NCI-H1436 (cell line): ENCODE measurements at regions not wholly inside any gene's neighbourhood (a gene's known extent, or its start where the extent isn't known, plus 50 kb on each side); places are given as distances from the start of the nearest gene placed in this dataset.

ENCODE experiments used
- DNase-seq: peaks from one replicate; lab custom pipeline; 2025; lab: John Stamatoyannopoulos, UW

- DNase-seq, result no peak
These were observed 61.8 kb upstream of the SLC30A5 start for GRCh38 chr5:69032009-69032408.

- DNase-seq, result no peak
These were observed 60.1 kb upstream of the SLC30A5 start for GRCh38 chr5:69033690-69034089.

DNA sequence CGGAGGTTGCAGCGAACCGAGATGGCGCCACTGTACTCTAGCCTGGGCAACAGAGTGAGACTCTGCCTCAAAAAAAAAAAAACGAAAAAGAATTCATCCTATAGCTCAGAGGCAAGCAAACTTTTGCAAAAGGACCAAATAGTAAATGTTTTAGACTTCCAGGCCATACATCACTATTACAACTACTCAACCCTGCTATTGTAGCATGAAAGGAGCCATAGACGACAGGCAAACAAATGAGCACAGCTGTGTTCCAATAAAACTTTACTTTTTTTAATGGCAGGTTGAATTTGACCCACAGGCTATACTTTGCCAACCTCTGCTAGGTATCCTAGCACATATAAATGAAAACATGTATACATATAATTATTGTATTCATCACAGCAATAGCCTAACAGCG, 58.9 kb upstream of the SLC30A5 start:
- DNase-seq, result no peak

DNA sequence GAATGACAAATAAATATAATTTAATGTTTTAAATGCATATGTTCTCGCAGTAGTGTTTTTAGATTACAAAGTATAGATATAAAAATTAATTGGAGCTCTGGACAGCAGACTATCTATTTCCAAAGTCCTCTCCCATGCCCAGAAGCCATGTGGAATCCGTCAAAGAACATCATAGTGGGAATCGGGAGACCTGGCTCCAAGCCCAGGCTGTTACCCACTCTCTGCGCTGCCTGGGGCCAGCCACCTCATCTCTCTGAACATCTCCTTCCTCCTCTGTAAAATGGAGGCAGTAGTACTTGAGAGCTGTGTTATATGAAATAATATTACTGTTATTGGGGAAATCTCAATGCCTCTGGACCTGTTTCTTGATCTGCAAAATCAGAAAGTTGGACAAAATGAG, 58.1 kb upstream of the SLC30A5 start:
- DNase-seq, result no peak

GRCh38 chr5:69038539-69038938, 55.3 kb upstream of the SLC30A5 start:
- DNase-seq, result no peak

DNA sequence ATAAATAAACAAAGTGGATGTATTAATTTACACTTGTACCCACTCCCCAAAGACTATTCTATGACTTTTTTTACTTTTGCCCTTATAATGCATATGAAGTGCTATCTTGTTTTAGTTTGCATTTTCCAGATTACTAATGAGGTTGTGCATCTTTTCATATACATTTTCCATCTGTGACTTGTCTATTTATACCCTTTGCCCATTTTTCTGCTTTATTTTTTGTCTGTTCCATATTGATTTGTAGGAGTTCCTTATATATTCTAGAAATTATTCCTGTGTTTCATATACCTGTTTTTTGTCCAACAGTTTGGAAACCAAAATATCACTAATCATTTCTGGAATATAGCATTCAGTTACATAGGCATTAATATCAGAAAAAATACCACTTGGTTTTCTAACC, 54.0 kb upstream of the SLC30A5 start:
- DNase-seq, result no peak

GRCh38 chr5:69042500-69042899, 51.3 kb upstream of the SLC30A5 start:
- DNase-seq, result no peak

- DNase-seq, result peak; percentile 79
These were observed 50.7 kb upstream of the SLC30A5 start for GRCh38 chr5:69042915-69043654.

DNA sequence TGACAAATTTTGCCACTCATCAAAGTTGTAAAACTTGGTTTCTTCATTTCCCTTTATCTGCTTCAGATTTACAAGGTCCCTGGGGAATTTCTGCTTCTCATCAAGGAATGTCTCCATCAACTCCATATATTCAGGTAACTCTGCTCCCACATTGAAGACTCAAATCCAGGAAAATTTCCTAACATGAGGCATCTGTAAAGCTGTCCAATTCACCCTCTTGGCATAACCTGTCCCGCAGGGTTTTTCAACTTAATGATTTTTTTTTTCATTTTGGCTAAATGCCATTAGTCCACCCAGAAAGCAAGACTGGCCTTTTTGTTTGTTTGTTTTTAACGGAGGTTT, 50.2 kb upstream of the SLC30A5 start:
- DNase-seq, result no peak
